ENCODE measurements at regions not wholly inside any gene's neighbourhood (a gene's known extent, or its start where the extent isn't known, plus 50 kb on each side); places are given as distances from the start of the nearest gene placed in this dataset.

DNA sequence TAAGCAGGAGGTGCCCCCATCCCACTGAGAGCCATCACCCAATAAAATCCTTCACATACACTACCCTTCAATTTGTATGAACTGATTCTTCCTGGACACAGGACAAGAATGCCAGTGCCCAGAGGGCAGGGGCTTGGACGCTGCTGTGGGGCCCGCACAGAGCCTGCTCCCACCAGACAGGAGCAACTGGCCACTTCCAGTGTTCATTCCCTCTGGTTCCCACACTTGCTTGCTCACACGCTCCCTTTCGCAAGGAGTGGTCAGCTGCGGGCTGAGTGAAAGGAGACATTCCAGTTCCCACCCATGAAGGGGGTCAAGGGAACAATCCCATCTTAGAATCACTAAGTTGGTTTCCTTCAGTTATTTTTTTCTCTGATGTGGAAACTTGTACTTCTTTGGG lies 314.5 kb upstream of the ACO1 start:
- H3K9me3 Mint-ChIP-seq (ENCODE audit: unreplicated experiment), result no peaks in the 10 kb centered on the region
- H3K36me3 ChIP-seq (ENCODE audit: control insufficient read depth, insufficient read depth, low read length), result no peaks in the 10 kb centered on the region
- H3K27ac Mint-ChIP-seq (ENCODE audit: unreplicated experiment), result no peak overlapping the region
- DNase-seq, result no peak
- peaks cover 9% of the 10 kb centered on the region for H3K27me3 Mint-ChIP-seq (ENCODE audit: insufficient read depth, unreplicated experiment)
- intact Hi-C loops (cut with micrococcal nuclease; ENCODE audit: unreplicated experiment), result loop anchor here (10.0 kb wide), 1 partner anchor 55 kb away; no protein-coding TSS in a partner anchor
- ChIA-PET POLR2A (no interaction called here), CTCF (no interaction called here)
- H3K4me3 ChIP-seq (ENCODE audit: low read depth, low read length), result no peak overlapping the region
- H3K36me3 Mint-ChIP-seq (ENCODE audit: insufficient read depth, unreplicated experiment), result no peaks in the 10 kb centered on the region
- H3K4me1 Mint-ChIP-seq (ENCODE audit: low read depth, unreplicated experiment), result no peaks in the 10 kb centered on the region
- H3K27me3 ChIP-seq (replicated peaks; ENCODE audit: control insufficient read depth, insufficient read depth, low read length), result no peaks in the 10 kb centered on the region
- no peaks in the 10 kb centered on the region for H3K9me3 ChIP-seq
- no TSS peak for BruUV-seq (replicated peaks)
- H3K4me1 ChIP-seq, result no peaks in the 10 kb centered on the region
- H3K4me3 Mint-ChIP-seq (ENCODE audit: unreplicated experiment), result no peak overlapping the region
- TF ChIP-seq, protein P1, sequence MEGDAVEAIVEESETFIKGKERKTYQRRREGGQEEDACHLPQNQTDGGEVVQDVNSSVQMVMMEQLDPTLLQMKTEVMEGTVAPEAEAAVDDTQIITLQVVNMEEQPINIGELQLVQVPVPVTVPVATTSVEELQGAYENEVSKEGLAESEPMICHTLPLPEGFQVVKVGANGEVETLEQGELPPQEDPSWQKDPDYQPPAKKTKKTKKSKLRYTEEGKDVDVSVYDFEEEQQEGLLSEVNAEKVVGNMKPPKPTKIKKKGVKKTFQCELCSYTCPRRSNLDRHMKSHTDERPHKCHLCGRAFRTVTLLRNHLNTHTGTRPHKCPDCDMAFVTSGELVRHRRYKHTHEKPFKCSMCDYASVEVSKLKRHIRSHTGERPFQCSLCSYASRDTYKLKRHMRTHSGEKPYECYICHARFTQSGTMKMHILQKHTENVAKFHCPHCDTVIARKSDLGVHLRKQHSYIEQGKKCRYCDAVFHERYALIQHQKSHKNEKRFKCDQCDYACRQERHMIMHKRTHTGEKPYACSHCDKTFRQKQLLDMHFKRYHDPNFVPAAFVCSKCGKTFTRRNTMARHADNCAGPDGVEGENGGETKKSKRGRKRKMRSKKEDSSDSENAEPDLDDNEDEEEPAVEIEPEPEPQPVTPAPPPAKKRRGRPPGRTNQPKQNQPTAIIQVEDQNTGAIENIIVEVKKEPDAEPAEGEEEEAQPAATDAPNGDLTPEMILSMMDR (IDR thresholded peaks at IDR 0.05; ENCODE audit: insufficient read depth in 1 of 2, low read depth in 1 of 2, low read length in 1 of 2, severe bottlenecking in 1 of 2, unreplicated experiment in 1 of 2), result no peak

DNA sequence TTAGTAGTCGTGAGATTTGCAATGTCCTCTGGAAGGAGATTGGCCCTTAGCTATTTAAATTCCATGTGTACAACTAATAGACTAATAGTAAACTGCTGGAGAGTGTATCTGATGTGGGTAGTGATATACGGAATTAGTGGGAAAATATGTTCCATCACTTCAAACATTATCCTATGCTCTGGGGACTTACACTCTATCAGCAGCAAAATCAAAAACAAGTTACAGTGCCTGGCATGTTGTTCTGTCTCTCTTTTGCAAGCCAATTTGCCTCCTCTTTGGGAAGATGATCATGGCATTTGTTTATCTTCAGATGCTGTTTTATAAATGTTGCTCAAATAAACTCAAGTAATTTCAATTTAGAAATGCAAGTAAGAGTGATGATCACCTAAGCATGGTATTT lies 311.9 kb upstream of the ACO1 start:
- Mint-ChIP-seq H3K4me1 (ENCODE audit: low read depth, unreplicated experiment) (no peaks in the 10 kb centered on the region), H3K9me3 (ENCODE audit: unreplicated experiment) (no peaks in the 10 kb centered on the region), H3K27me3 (ENCODE audit: insufficient read depth, unreplicated experiment) (peaks cover 3% of the 10 kb centered on the region), H3K4me3 (ENCODE audit: unreplicated experiment) (no peak overlapping the region), H3K27ac (ENCODE audit: unreplicated experiment) (no peak overlapping the region), H3K36me3 (ENCODE audit: insufficient read depth, unreplicated experiment) (no peaks in the 10 kb centered on the region)
- BruUV-seq (replicated peaks), result no TSS peak
- H3K36me3 ChIP-seq (ENCODE audit: control insufficient read depth, insufficient read depth, low read length), result no peaks in the 10 kb centered on the region
- DNase-seq, result no peak
- intact Hi-C loops (cut with micrococcal nuclease; ENCODE audit: unreplicated experiment), result loop anchor here (10.0 kb wide), 1 partner anchor 58 kb away; no protein-coding TSS in a partner anchor
- ChIA-PET CTCF (no interaction called here), POLR2A (no interaction called here)
- H3K4me3 ChIP-seq (ENCODE audit: low read depth, low read length), result no peak overlapping the region
- H3K27me3 ChIP-seq (replicated peaks; ENCODE audit: control insufficient read depth, insufficient read depth, low read length), result no peaks in the 10 kb centered on the region
- no peaks in the 10 kb centered on the region for H3K4me1 ChIP-seq
- H3K9me3 ChIP-seq, result no peaks in the 10 kb centered on the region
- TF ChIP-seq, protein P1 (IDR thresholded peaks at IDR 0.05; ENCODE audit: insufficient read depth in 1 of 2, low read depth in 1 of 2, low read length in 1 of 2, severe bottlenecking in 1 of 2, unreplicated experiment in 1 of 2), result no peak

DNA sequence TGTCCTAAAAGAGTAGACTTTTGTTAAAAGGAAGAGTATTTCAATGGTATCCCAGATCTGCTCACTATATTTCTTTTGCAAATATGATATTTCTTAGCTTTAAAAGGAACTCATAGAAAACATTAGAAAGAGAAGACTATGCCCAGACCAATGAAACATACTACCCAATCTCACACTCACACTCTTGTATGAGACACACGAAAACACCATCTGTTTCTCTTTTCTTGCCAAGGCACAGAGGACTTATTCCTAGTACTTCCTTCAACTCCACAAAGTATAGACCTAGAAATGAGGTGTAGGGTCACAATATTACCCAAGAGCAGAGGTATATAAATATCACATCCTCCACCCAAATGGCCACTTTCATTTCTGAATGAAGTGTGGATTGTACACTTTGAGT lies 292.4 kb upstream of the ACO1 start:
- TF ChIP-seq, protein P1 (IDR thresholded peaks at IDR 0.05; ENCODE audit: insufficient read depth in 1 of 2, low read depth in 1 of 2, low read length in 1 of 2, severe bottlenecking in 1 of 2, unreplicated experiment in 1 of 2), result no peak
- no peak for DNase-seq
- intact Hi-C loops (cut with micrococcal nuclease; ENCODE audit: unreplicated experiment), result no loop called here

More for the DNA sequence above, 292.4 kb upstream of the ACO1 start:
- Mint-ChIP-seq H3K27me3 (ENCODE audit: insufficient read depth, unreplicated experiment) (no peaks in the 10 kb centered on the region), H3K4me1 (ENCODE audit: low read depth, unreplicated experiment) (no peaks in the 10 kb centered on the region), H3K9me3 (ENCODE audit: unreplicated experiment) (no peaks in the 10 kb centered on the region), H3K36me3 (ENCODE audit: insufficient read depth, unreplicated experiment) (no peaks in the 10 kb centered on the region), H3K4me3 (ENCODE audit: unreplicated experiment) (no peak overlapping the region), H3K27ac (ENCODE audit: unreplicated experiment) (no peak overlapping the region)
- BruUV-seq (replicated peaks), result no TSS peak
- Histone ChIP-seq H3K4me1 (no peaks in the 10 kb centered on the region), H3K36me3 (ENCODE audit: control insufficient read depth, insufficient read depth, low read length) (no peaks in the 10 kb centered on the region), H3K27me3 (replicated peaks; ENCODE audit: control insufficient read depth, insufficient read depth, low read length) (no peaks in the 10 kb centered on the region), H3K4me3 (ENCODE audit: low read depth, low read length) (no peak overlapping the region), H3K9me3 (no peaks in the 10 kb centered on the region)
- CTCF ChIA-PET, result no interaction called here
- POLR2A ChIA-PET, result no interaction called here
